OCI-LY7 (cell line): ENCODE measurements at regions not wholly inside any gene's neighbourhood (a gene's known extent, or its start where the extent isn't known, plus 50 kb on each side); places are given as distances from the start of the nearest gene placed in this dataset.

Experiments used
- EZH2phosphoT487 ChIP-seq: fragments of 200-600 bp; sonication (generic); IDR thresholded peaks from 2 replicates; pipeline ENCODE4 v1.6.1; 2018; ENCODE audit warnings: low read depth, borderline replicate concordance, mild to moderate bottlenecking, mixed run types, antibody characterized with exemption, low read length, moderate library complexity, mixed read lengths
- TF ChIP-seq, protein P1 (sequence below): fragments of 200-600 bp; sonication (generic); conservative IDR thresholded peaks from 2 replicates; pipeline ENCODE4 v1.5.1; 2014; ENCODE audit warnings: mild to moderate bottlenecking, antibody characterized with exemption, low read length, moderate library complexity, mixed read lengths

DNA sequence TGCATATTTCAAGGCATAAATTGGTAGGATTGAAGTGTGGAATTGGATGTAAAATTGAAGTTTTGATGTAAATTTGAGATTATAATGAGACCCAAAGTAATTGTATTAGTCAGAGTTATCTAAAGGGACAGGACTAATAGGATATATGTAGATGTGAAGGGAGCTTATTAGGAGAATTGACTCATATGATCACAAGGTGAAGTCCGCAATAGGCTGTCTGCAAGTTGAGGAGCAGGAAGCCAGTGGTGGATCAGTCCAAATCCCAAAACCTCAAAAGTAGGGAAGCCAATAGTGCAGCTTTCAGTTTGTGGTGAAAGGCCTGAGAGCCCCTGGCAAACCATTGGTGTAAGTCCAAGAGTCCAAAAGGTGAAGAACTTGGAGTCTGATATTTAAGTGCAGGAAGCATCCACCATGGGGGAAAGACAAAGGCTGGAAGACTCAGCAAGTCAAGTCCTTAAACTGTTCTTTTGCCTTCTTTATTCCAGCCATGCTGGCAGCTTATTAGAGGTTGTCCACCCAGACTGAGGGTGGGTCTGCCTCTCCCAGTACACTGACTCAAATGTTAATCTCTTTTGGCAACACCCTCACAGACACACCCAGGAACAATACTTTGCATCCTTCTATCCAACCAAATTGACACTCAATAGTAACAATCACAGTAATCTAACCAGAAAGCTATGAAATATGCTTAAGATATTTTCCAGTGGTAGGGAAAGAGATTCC is 442.6 kb upstream of the PTCHD4 start:
- TF ChIP-seq, protein P1, sequence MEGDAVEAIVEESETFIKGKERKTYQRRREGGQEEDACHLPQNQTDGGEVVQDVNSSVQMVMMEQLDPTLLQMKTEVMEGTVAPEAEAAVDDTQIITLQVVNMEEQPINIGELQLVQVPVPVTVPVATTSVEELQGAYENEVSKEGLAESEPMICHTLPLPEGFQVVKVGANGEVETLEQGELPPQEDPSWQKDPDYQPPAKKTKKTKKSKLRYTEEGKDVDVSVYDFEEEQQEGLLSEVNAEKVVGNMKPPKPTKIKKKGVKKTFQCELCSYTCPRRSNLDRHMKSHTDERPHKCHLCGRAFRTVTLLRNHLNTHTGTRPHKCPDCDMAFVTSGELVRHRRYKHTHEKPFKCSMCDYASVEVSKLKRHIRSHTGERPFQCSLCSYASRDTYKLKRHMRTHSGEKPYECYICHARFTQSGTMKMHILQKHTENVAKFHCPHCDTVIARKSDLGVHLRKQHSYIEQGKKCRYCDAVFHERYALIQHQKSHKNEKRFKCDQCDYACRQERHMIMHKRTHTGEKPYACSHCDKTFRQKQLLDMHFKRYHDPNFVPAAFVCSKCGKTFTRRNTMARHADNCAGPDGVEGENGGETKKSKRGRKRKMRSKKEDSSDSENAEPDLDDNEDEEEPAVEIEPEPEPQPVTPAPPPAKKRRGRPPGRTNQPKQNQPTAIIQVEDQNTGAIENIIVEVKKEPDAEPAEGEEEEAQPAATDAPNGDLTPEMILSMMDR = no peak
- TF ChIP-seq EZH2phosphoT487 = no peak
